Natural killer cell (primary cell): ENCODE measurements at regions not wholly inside any gene's neighbourhood (a gene's known extent, or its start where the extent isn't known, plus 50 kb on each side); places are given as distances from the start of the nearest gene placed in this dataset.

ENCODE experiments used
- ATAC-seq, 3 donors: fragments of 150-1000 bp in 2 of 3; fragments of 200-7000 bp in 1 of 3; cut with Tn5 transposase; 1 replicate in 1 of 3; 2 replicates in 2 of 3; pipeline ENCODE4 v1.10.0; 2021; ENCODE audit warnings: mild to moderate bottlenecking in 2 of 3, moderate library complexity in 2 of 3
- DNase-seq, 2 donors: peaks; one replicate each; pipeline versions ENCODE4 v3.0.0 to v3.0.0-alpha.2; 2013 to 2021; ENCODE audit warnings: mixed read lengths in 1 of 2
- H3K27ac ChIP-seq: one replicate; pipeline ENCODE4 v1.5.1; 2013; ENCODE audit warnings: mild to moderate bottlenecking, low read length
- H3K27me3 ChIP-seq: one replicate; pipeline ENCODE4 v1.6.1; 2013; ENCODE audit warnings: low read length; ENCODE audit not compliant: control insufficient read depth, insufficient read depth
- H3K36me3 ChIP-seq: one replicate; pipeline ENCODE4 v1.6.1; 2013; ENCODE audit warnings: low read length; ENCODE audit not compliant: control insufficient read depth, insufficient read depth
- H3K4me1 ChIP-seq: one replicate; pipeline ENCODE4 v1.6.1; 2013; ENCODE audit warnings: low read length; ENCODE audit not compliant: control insufficient read depth, insufficient read depth
- H3K4me3 ChIP-seq: one replicate; pipeline ENCODE4 v1.5.1; 2013; ENCODE audit warnings: low read length
- H3K9me3 ChIP-seq: one replicate; pipeline ENCODE4 v1.6.1; 2013; ENCODE audit warnings: low read length; ENCODE audit not compliant: control insufficient read depth, insufficient read depth
- H3K27ac Mint-ChIP-seq, 2 donors: one replicate each; pipeline ENCODE4 v1.8.0; 2022; ENCODE audit warnings: mild to moderate bottlenecking in 2 of 2, mixed read lengths in 2 of 2, moderate library complexity in 1 of 2
- H3K27me3 Mint-ChIP-seq, 2 donors: one replicate each; pipeline ENCODE4 v1.8.0; 2022; ENCODE audit warnings: low read depth in 2 of 2, mixed read lengths in 2 of 2
- H3K36me3 Mint-ChIP-seq: one replicate; pipeline ENCODE4 v1.8.0; 2022; ENCODE audit warnings: mixed read lengths
- H3K4me1 Mint-ChIP-seq, 2 donors: one replicate each; pipeline ENCODE4 v1.8.0; 2022; ENCODE audit warnings: mixed read lengths in 2 of 2
- H3K4me3 Mint-ChIP-seq: one replicate; pipeline ENCODE4 v1.8.0; 2022; ENCODE audit warnings: mild to moderate bottlenecking, moderate library complexity, mixed read lengths
- H3K9me3 Mint-ChIP-seq, 2 donors: one replicate each; pipeline ENCODE4 v1.8.0; 2022; ENCODE audit warnings: mixed read lengths in 2 of 2
- CTCF ChIP-seq: fragments of 200-600 bp; IDR thresholded peaks from one replicate; pipeline ENCODE4 v1.8.0; 2022; ENCODE audit warnings: antibody characterized with exemption
- WGBS: methylation state at CpG from one replicate; pipeline ENCODE4 v1.1.7; 2013; ENCODE audit warnings: missing lambda C conversion rate; ENCODE audit not compliant: insufficient coverage; 5-methylcytosine and 5-hydroxymethylcytosine counted together
- intact Hi-C: fragments of 100-400 bp; cut with micrococcal nuclease; formaldehyde crosslinking; loops from one replicate; pipeline ENCODE4 v1.14.2; 2022

GRCh38 chr2:71936076-71937030 is 211.3 kb downstream of the CYP26B1 start:
- H3K9me3 ChIP-seq = no peaks in the 10 kb centered on the region
- no peaks in the 10 kb centered on the region for H3K4me1 ChIP-seq
- ATAC-seq (no peak), DNase-seq (no peak)
- no peaks in the 10 kb centered on the region for H3K36me3 ChIP-seq
- no peak overlapping the region for H3K27ac Mint-ChIP-seq
- H3K4me1 Mint-ChIP-seq = no peaks in the 10 kb centered on the region
- TF ChIP-seq CTCF = no peak
- H3K9me3 Mint-ChIP-seq = no peaks in the 10 kb centered on the region
- H3K4me3 ChIP-seq = no peak overlapping the region
- no peak overlapping the region for H3K27ac ChIP-seq
- H3K27me3 Mint-ChIP-seq = no peaks in the 10 kb centered on the region
- H3K27me3 ChIP-seq = no peaks in the 10 kb centered on the region
- intact Hi-C loops = no loop called here
- 82% methylated on average over 5 of the region's 5 CpGs for WGBS
- H3K36me3 Mint-ChIP-seq = no peaks in the 10 kb centered on the region
- no peak overlapping the region for H3K4me3 Mint-ChIP-seq

- no peak overlapping the region for H3K27ac Mint-ChIP-seq
- no peak overlapping the region for H3K27ac ChIP-seq
- no peaks in the 10 kb centered on the region for H3K36me3 Mint-ChIP-seq
- no peaks in the 10 kb centered on the region for H3K27me3 Mint-ChIP-seq
- no peaks in the 10 kb centered on the region for H3K27me3 ChIP-seq
- no peaks in the 10 kb centered on the region for H3K9me3 Mint-ChIP-seq
- H3K36me3 ChIP-seq = no peaks in the 10 kb centered on the region
- no peaks in the 10 kb centered on the region for H3K9me3 ChIP-seq
- no peak overlapping the region for H3K4me3 ChIP-seq
- no peak for TF ChIP-seq CTCF
- H3K4me1 ChIP-seq = no peaks in the 10 kb centered on the region
- DNase-seq = no peak
- H3K4me3 Mint-ChIP-seq = no peak overlapping the region
- no peaks in the 10 kb centered on the region for H3K4me1 Mint-ChIP-seq
- ATAC-seq = no peak
- 81% methylated on average over 11 of the region's 11 CpGs for WGBS
- intact Hi-C loops = no loop called here
Observed at GRCh38 chr2:71935262-71935848, 212.3 kb downstream of the CYP26B1 start.

- Histone ChIP-seq H3K4me3 (no peak overlapping the region), H3K4me1 (no peaks in the 10 kb centered on the region), H3K27ac (no peak overlapping the region), H3K36me3 (no peaks in the 10 kb centered on the region), H3K9me3 (no peaks in the 10 kb centered on the region), H3K27me3 (no peaks in the 10 kb centered on the region)
- intact Hi-C loops = no loop called here
- DNase-seq (no peak), ATAC-seq (no peak)
- 92% methylated on average over 4 of the region's 4 CpGs for WGBS
- no peak for TF ChIP-seq CTCF
- Mint-ChIP-seq H3K36me3 (no peaks in the 10 kb centered on the region), H3K4me1 (no peaks in the 10 kb centered on the region), H3K4me3 (no peak overlapping the region), H3K27me3 (no peaks in the 10 kb centered on the region), H3K27ac (no peak overlapping the region), H3K9me3 (no peaks in the 10 kb centered on the region)
Observed at GRCh38 chr2:71934595-71935261, 212.9 kb downstream of the CYP26B1 start.
